ENCODE measurements at regions not wholly inside any gene's neighbourhood (a gene's known extent, or its start where the extent isn't known, plus 50 kb on each side); places are given as distances from the start of the nearest gene placed in this dataset.

GRCh38 chr10:10318856-10319255 is 698.8 kb upstream of the CELF2 start:
- no peak for DNase-seq (ENCODE audit: low read depth)

- DNase-seq (ENCODE audit: low read depth): no peak
These were observed 696.7 kb upstream of the CELF2 start for GRCh38 chr10:10320956-10321355.

GRCh38 chr10:10326116-10326515 is 691.6 kb upstream of the CELF2 start:
- DNase-seq (ENCODE audit: low read depth): no peak

- DNase-seq (ENCODE audit: low read depth): no peak
These were observed 689.7 kb upstream of the CELF2 start for GRCh38 chr10:10327934-10328333.

GRCh38 chr10:10330418-10330817 is 687.3 kb upstream of the CELF2 start:
- DNase-seq (ENCODE audit: low read depth): no peak

GRCh38 chr10:10332786-10333185 is 684.9 kb upstream of the CELF2 start:
- DNase-seq (ENCODE audit: low read depth): no peak

GRCh38 chr10:10333622-10334021 is 684.0 kb upstream of the CELF2 start:
- DNase-seq (ENCODE audit: low read depth): no peak

GRCh38 chr10:10338339-10338738 is 679.3 kb upstream of the CELF2 start:
- DNase-seq (ENCODE audit: low read depth): no peak

- DNase-seq (ENCODE audit: low read depth): no peak
These were observed 671.1 kb upstream of the CELF2 start for GRCh38 chr10:10346390-10347150.

GRCh38 chr10:10350050-10350449 is 667.6 kb upstream of the CELF2 start:
- no peak for DNase-seq (ENCODE audit: low read depth)

- no peak for DNase-seq (ENCODE audit: low read depth)
These were observed 666.2 kb upstream of the CELF2 start for GRCh38 chr10:10351451-10351850.

- DNase-seq (ENCODE audit: low read depth): no peak
These were observed 664.3 kb upstream of the CELF2 start for GRCh38 chr10:10353326-10353868.

- no peak for DNase-seq (ENCODE audit: low read depth)
These were observed 658.4 kb upstream of the CELF2 start for GRCh38 chr10:10359263-10359662.

- DNase-seq (ENCODE audit: low read depth): no peak
These were observed 656.3 kb upstream of the CELF2 start for GRCh38 chr10:10361301-10361885.

GRCh38 chr10:10362800-10363199 is 654.9 kb upstream of the CELF2 start:
- DNase-seq (ENCODE audit: low read depth): no peak

- no peak for DNase-seq (ENCODE audit: low read depth)
These were observed 654.5 kb upstream of the CELF2 start for GRCh38 chr10:10363217-10363616.

GRCh38 chr10:10364902-10365301 is 652.8 kb upstream of the CELF2 start:
- no peak for DNase-seq (ENCODE audit: low read depth)

- DNase-seq (ENCODE audit: low read depth): no peak
These were observed 652.0 kb upstream of the CELF2 start for GRCh38 chr10:10365676-10366075.

- DNase-seq (ENCODE audit: low read depth): no peak
These were observed 650.8 kb upstream of the CELF2 start for GRCh38 chr10:10366836-10367235.

GRCh38 chr10:10367264-10367663 is 650.4 kb upstream of the CELF2 start:
- DNase-seq (ENCODE audit: low read depth): no peak

GRCh38 chr10:10368951-10369576 is 648.6 kb upstream of the CELF2 start:
- DNase-seq (ENCODE audit: low read depth): no peak

GRCh38 chr10:10385831-10386230 is 631.8 kb upstream of the CELF2 start:
- DNase-seq (ENCODE audit: low read depth): no peak

- DNase-seq (ENCODE audit: low read depth): no peak
These were observed 628.5 kb upstream of the CELF2 start for GRCh38 chr10:10389182-10389581.

Data from ELR (cell line).